ENCODE measurements at regions not wholly inside any gene's neighbourhood (a gene's known extent, or its start where the extent isn't known, plus 50 kb on each side); places are given as distances from the start of the nearest gene placed in this dataset.

- DNase-seq (ENCODE audit: insufficient read length, low spot score) (no peak), FAIRE-seq (no peak)
- TF ChIP-seq POLR2A (IDR thresholded peaks at IDR 0.05; ENCODE audit: low read depth, low read length) (no peak), POLR2AphosphoS5 (IDR thresholded peaks at IDR 0.05; ENCODE audit: low read depth, low read length) (no peak), POU2F2 (IDR thresholded peaks at IDR 0.05; ENCODE audit: low read depth, low read length) (no peak), PAX5 (IDR thresholded peaks at IDR 0.05; ENCODE audit: insufficient read depth, low read length, severe bottlenecking) (no peak), SPI1 (IDR thresholded peaks at IDR 0.05; ENCODE audit: low read depth, low read length) (no peak), TAF1 (IDR thresholded peaks at IDR 0.05; ENCODE audit: low read depth, low read length) (no peak)
These were observed 832.4 kb downstream of the PCDH18 start for GRCh38 chr4:136699905-136700304.

- TF ChIP-seq POLR2A (IDR thresholded peaks at IDR 0.05; ENCODE audit: low read depth, low read length), result no peak
- no peak for TF ChIP-seq POLR2AphosphoS5 (IDR thresholded peaks at IDR 0.05; ENCODE audit: low read depth, low read length)
- TF ChIP-seq PAX5 (IDR thresholded peaks at IDR 0.05; ENCODE audit: insufficient read depth, low read length, severe bottlenecking), result no peak
- no peak for TF ChIP-seq TAF1 (IDR thresholded peaks at IDR 0.05; ENCODE audit: low read depth, low read length)
- TF ChIP-seq POU2F2 (IDR thresholded peaks at IDR 0.05; ENCODE audit: low read depth, low read length), result no peak
- TF ChIP-seq SPI1 (IDR thresholded peaks at IDR 0.05; ENCODE audit: low read depth, low read length), result no peak
- FAIRE-seq (no peak), DNase-seq (ENCODE audit: insufficient read length, low spot score) (no peak)
These were observed 840.7 kb downstream of the PCDH18 start for GRCh38 chr4:136691607-136692006.

- DNase-seq (ENCODE audit: insufficient read length, low spot score) (no peak), FAIRE-seq (no peak)
- TF ChIP-seq POLR2A (IDR thresholded peaks at IDR 0.05; ENCODE audit: low read depth, low read length), result no peak
- TF ChIP-seq POU2F2 (IDR thresholded peaks at IDR 0.05; ENCODE audit: low read depth, low read length), result no peak
- TF ChIP-seq POLR2AphosphoS5 (IDR thresholded peaks at IDR 0.05; ENCODE audit: low read depth, low read length), result no peak
- no peak for TF ChIP-seq TAF1 (IDR thresholded peaks at IDR 0.05; ENCODE audit: low read depth, low read length)
- no peak for TF ChIP-seq SPI1 (IDR thresholded peaks at IDR 0.05; ENCODE audit: low read depth, low read length)
- no peak for TF ChIP-seq PAX5 (IDR thresholded peaks at IDR 0.05; ENCODE audit: insufficient read depth, low read length, severe bottlenecking)
These were observed 841.9 kb downstream of the PCDH18 start for GRCh38 chr4:136690360-136690759.

GRCh38 chr4:136687596-136687995 is 844.7 kb downstream of the PCDH18 start:
- FAIRE-seq (no peak), DNase-seq (ENCODE audit: insufficient read length, low spot score) (no peak)
- TF ChIP-seq POU2F2 (IDR thresholded peaks at IDR 0.05; ENCODE audit: low read depth, low read length) (no peak), TAF1 (IDR thresholded peaks at IDR 0.05; ENCODE audit: low read depth, low read length) (no peak), PAX5 (IDR thresholded peaks at IDR 0.05; ENCODE audit: insufficient read depth, low read length, severe bottlenecking) (no peak), POLR2A (IDR thresholded peaks at IDR 0.05; ENCODE audit: low read depth, low read length) (no peak), SPI1 (IDR thresholded peaks at IDR 0.05; ENCODE audit: low read depth, low read length) (no peak), POLR2AphosphoS5 (IDR thresholded peaks at IDR 0.05; ENCODE audit: low read depth, low read length) (no peak)

GRCh38 chr4:136687118-136687517 is 845.2 kb downstream of the PCDH18 start:
- no peak for FAIRE-seq
- DNase-seq (ENCODE audit: insufficient read length, low spot score), result no peak
- TF ChIP-seq TAF1 (IDR thresholded peaks at IDR 0.05; ENCODE audit: low read depth, low read length), result no peak
- no peak for TF ChIP-seq PAX5 (IDR thresholded peaks at IDR 0.05; ENCODE audit: insufficient read depth, low read length, severe bottlenecking)
- no peak for TF ChIP-seq POLR2AphosphoS5 (IDR thresholded peaks at IDR 0.05; ENCODE audit: low read depth, low read length)
- no peak for TF ChIP-seq SPI1 (IDR thresholded peaks at IDR 0.05; ENCODE audit: low read depth, low read length)
- no peak for TF ChIP-seq POU2F2 (IDR thresholded peaks at IDR 0.05; ENCODE audit: low read depth, low read length)
- TF ChIP-seq POLR2A (IDR thresholded peaks at IDR 0.05; ENCODE audit: low read depth, low read length), result no peak

- no peak for FAIRE-seq
- no peak for TF ChIP-seq PAX5 (IDR thresholded peaks at IDR 0.05; ENCODE audit: insufficient read depth, low read length, severe bottlenecking)
- TF ChIP-seq POLR2A (IDR thresholded peaks at IDR 0.05; ENCODE audit: low read depth, low read length), result no peak
- no peak for TF ChIP-seq SPI1 (IDR thresholded peaks at IDR 0.05; ENCODE audit: low read depth, low read length)
- no peak for TF ChIP-seq POLR2AphosphoS5 (IDR thresholded peaks at IDR 0.05; ENCODE audit: low read depth, low read length)
- no peak for DNase-seq (ENCODE audit: insufficient read length, low spot score)
These were observed 851.5 kb downstream of the PCDH18 start for GRCh38 chr4:136680761-136681160.

- TF ChIP-seq POLR2A (IDR thresholded peaks at IDR 0.05; ENCODE audit: low read depth, low read length) (no peak), POLR2AphosphoS5 (IDR thresholded peaks at IDR 0.05; ENCODE audit: low read depth, low read length) (no peak), POU2F2 (IDR thresholded peaks at IDR 0.05; ENCODE audit: low read depth, low read length) (no peak)
- FAIRE-seq, result no peak
- DNase-seq (ENCODE audit: insufficient read length, low spot score), result no peak
These were observed 852.0 kb downstream of the PCDH18 start for GRCh38 chr4:136680271-136680670.

- no peak for FAIRE-seq
- TF ChIP-seq SPI1 (IDR thresholded peaks at IDR 0.05; ENCODE audit: low read depth, low read length) (no peak), POU2F2 (IDR thresholded peaks at IDR 0.05; ENCODE audit: low read depth, low read length) (no peak), PAX5 (IDR thresholded peaks at IDR 0.05; ENCODE audit: insufficient read depth, low read length, severe bottlenecking) (no peak), POLR2AphosphoS5 (IDR thresholded peaks at IDR 0.05; ENCODE audit: low read depth, low read length) (no peak)
- DNase-seq (ENCODE audit: insufficient read length, low spot score), result no peak
These were observed 862.0 kb downstream of the PCDH18 start for GRCh38 chr4:136670265-136670664.

- no peak for TF ChIP-seq POLR2AphosphoS5 (IDR thresholded peaks at IDR 0.05; ENCODE audit: low read depth, low read length)
- no peak for TF ChIP-seq POLR2A (IDR thresholded peaks at IDR 0.05; ENCODE audit: low read depth, low read length)
- TF ChIP-seq PAX5 (IDR thresholded peaks at IDR 0.05; ENCODE audit: insufficient read depth, low read length, severe bottlenecking), result no peak
- no peak for TF ChIP-seq POU2F2 (IDR thresholded peaks at IDR 0.05; ENCODE audit: low read depth, low read length)
- TF ChIP-seq TAF1 (IDR thresholded peaks at IDR 0.05; ENCODE audit: low read depth, low read length), result no peak
- TF ChIP-seq SPI1 (IDR thresholded peaks at IDR 0.05; ENCODE audit: low read depth, low read length), result no peak
- DNase-seq (ENCODE audit: insufficient read length, low spot score), result no peak
- FAIRE-seq, result no peak
These were observed 867.3 kb downstream of the PCDH18 start for GRCh38 chr4:136664988-136665387.

- no peak for TF ChIP-seq TAF1 (IDR thresholded peaks at IDR 0.05; ENCODE audit: low read depth, low read length)
- no peak for TF ChIP-seq POU2F2 (IDR thresholded peaks at IDR 0.05; ENCODE audit: low read depth, low read length)
- DNase-seq (ENCODE audit: insufficient read length, low spot score) (no peak), FAIRE-seq (no peak)
These were observed 869.8 kb downstream of the PCDH18 start for GRCh38 chr4:136662539-136662938.
